Esophagus muscularis mucosa (tissue), 4 donors: ENCODE measurements at regions not wholly inside any gene's neighbourhood (a gene's known extent, or its start where the extent isn't known, plus 50 kb on each side); places are given as distances from the start of the nearest gene placed in this dataset.

Experiments
- EP300 ChIP-seq: sonication (generic); formaldehyde crosslinking; IDR thresholded peaks from one replicate; pipeline ENCODE4 v1.6.1; 2017; ENCODE audit warnings: antibody characterized with exemption
- POLR2A ChIP-seq: fragments of 450-650 bp; IDR thresholded peaks from one replicate; pipeline ENCODE4 v1.6.1; 2017; ENCODE audit warnings: antibody characterized with exemption, moderate library complexity, mild to moderate bottlenecking, low read depth
- POLR2AphosphoS5 ChIP-seq, 2 donors: sonication (generic); formaldehyde crosslinking; IDR thresholded peaks; one replicate each; pipeline ENCODE4 v1.6.1; 2017; ENCODE audit warnings: antibody characterized with exemption in 2 of 2
- TF ChIP-seq, protein P1 (sequence below), 3 experiments: fragments of 200-600 bp in 2 of 3; fragments of 450-650 bp in 1 of 3; sonication (generic) in 2 of 3; IDR thresholded peaks; one replicate each; pipeline ENCODE4 v1.5.1; 2017 to 2019; ENCODE audit warnings: antibody characterized with exemption in 3 of 3, mild to moderate bottlenecking in 2 of 3, moderate library complexity in 1 of 3

DNA sequence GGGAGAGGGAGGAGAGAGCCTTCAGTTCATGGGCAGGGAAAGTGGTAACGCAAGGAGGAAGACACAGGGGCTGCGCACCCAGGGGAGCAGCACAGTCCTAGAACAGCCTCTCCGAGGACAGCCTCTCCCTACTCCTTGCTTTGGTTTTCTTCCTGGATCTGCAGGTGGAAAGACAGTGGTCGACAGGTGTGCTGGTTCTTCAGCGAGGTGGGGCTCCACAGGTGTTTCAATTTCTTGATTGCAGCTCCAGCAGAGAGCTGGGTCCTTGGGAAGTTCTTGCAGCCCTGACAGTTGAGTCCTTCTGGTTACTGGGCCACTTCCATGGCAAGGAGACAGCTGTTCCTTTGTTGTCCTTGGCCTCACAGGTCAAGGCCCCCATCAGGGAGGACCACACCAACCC is 220.7 kb upstream of the NR2F2 start:
- TF ChIP-seq, protein P1, sequence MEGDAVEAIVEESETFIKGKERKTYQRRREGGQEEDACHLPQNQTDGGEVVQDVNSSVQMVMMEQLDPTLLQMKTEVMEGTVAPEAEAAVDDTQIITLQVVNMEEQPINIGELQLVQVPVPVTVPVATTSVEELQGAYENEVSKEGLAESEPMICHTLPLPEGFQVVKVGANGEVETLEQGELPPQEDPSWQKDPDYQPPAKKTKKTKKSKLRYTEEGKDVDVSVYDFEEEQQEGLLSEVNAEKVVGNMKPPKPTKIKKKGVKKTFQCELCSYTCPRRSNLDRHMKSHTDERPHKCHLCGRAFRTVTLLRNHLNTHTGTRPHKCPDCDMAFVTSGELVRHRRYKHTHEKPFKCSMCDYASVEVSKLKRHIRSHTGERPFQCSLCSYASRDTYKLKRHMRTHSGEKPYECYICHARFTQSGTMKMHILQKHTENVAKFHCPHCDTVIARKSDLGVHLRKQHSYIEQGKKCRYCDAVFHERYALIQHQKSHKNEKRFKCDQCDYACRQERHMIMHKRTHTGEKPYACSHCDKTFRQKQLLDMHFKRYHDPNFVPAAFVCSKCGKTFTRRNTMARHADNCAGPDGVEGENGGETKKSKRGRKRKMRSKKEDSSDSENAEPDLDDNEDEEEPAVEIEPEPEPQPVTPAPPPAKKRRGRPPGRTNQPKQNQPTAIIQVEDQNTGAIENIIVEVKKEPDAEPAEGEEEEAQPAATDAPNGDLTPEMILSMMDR (IDR thresholded peaks at IDR 0.05), result no peak
- TF ChIP-seq POLR2A, result no peak
- TF ChIP-seq EP300, result no peak
- TF ChIP-seq POLR2AphosphoS5 (IDR thresholded peaks at IDR 0.05), result no peak
